Neural progenitor cell (in vitro differentiated cells): ENCODE measurements at regions not wholly inside any gene's neighbourhood (a gene's known extent, or its start where the extent isn't known, plus 50 kb on each side); places are given as distances from the start of the nearest gene placed in this dataset.

ENCODE experiments used
- DNase-seq: peaks from one replicate; pipeline ENCODE4 v3.0.0-alpha.2; 2016; ENCODE audit warnings: low spot score
- H2AFZ ChIP-seq: fragments of 200-600 bp; sonication (generic); replicated peaks from 2 replicates; pipeline ENCODE4 v1.6.1; 2016; ENCODE audit warnings: antibody characterized with exemption
- H3F3A ChIP-seq: fragments of 200-600 bp; sonication (generic); 2 replicates; pipeline ENCODE4 v1.6.1; 2016; ENCODE audit warnings: antibody characterized with exemption, low read depth
- H3K27ac ChIP-seq: fragments of 200-600 bp; sonication (generic); 2 replicates; pipeline ENCODE4 v1.5.1; 2016; ENCODE audit warnings: mild to moderate bottlenecking
- H3K27me3 ChIP-seq: fragments of 200-600 bp; sonication (generic); 2 replicates; pipeline ENCODE4 v1.6.1; 2016; ENCODE audit warnings: mild to moderate bottlenecking, moderate library complexity
- H3K36me3 ChIP-seq: fragments of 200-600 bp; sonication (generic); 2 replicates; pipeline ENCODE4 v1.5.1; 2016
- H3K4me1 ChIP-seq: fragments of 200-600 bp; sonication (generic); 2 replicates; pipeline ENCODE4 v1.6.1; 2016; ENCODE audit warnings: mixed run types
- H3K4me2 ChIP-seq: fragments of 200-600 bp; sonication (generic); 2 replicates; pipeline ENCODE4 v1.6.1; 2016
- H3K4me3 ChIP-seq: fragments of 200-600 bp; sonication (generic); 2 replicates; pipeline ENCODE4 v1.5.1; 2016
- H3K79me2 ChIP-seq: fragments of 200-600 bp; sonication (generic); 2 replicates; pipeline ENCODE4 v1.6.1; 2016; ENCODE audit warnings: low read depth
- H3K9ac ChIP-seq: fragments of 200-600 bp; sonication (generic); 2 replicates; pipeline ENCODE4 v1.6.1; 2016
- H3K9me3 ChIP-seq: fragments of 200-600 bp; sonication (generic); 2 replicates; pipeline ENCODE4 v1.5.1; 2016; ENCODE audit warnings: low read depth
- H4K20me1 ChIP-seq: fragments of 200-600 bp; sonication (generic); 2 replicates; pipeline ENCODE4 v1.6.1; 2016; ENCODE audit warnings: low read depth
- H3K27ac Mint-ChIP-seq: 3 replicates; pipeline ENCODE4 v1.8.0; 2021; ENCODE audit warnings: mixed read lengths
- H3K27me3 Mint-ChIP-seq: 2 replicates; pipeline ENCODE4 v1.8.0; 2022; ENCODE audit warnings: low read depth, mild to moderate bottlenecking, inconsistent platforms, moderate library complexity, mixed read lengths; ENCODE audit not compliant: insufficient read depth
- H3K36me3 Mint-ChIP-seq: 3 replicates; pipeline ENCODE4 v1.8.0; 2021; ENCODE audit warnings: mixed read lengths
- H3K4me1 Mint-ChIP-seq: 3 replicates; pipeline ENCODE4 v1.8.0; 2021; ENCODE audit warnings: mixed read lengths
- H3K4me3 Mint-ChIP-seq: 3 replicates; pipeline ENCODE4 v1.8.0; 2021; ENCODE audit warnings: mild to moderate bottlenecking, moderate library complexity, mixed read lengths
- H3K9me3 Mint-ChIP-seq: 3 replicates; pipeline ENCODE4 v1.8.0; 2020; ENCODE audit warnings: mixed read lengths
- CTCF ChIP-seq: fragments of 200-600 bp; sonication (generic); IDR thresholded peaks from 2 replicates; pipeline ENCODE4 v1.5.1; 2017; ENCODE audit warnings: antibody characterized with exemption, mild to moderate bottlenecking
- EZH2 ChIP-seq: fragments of 200-600 bp; sonication (generic); IDR thresholded peaks from 2 replicates; pipeline ENCODE4 v1.6.1; 2017; ENCODE audit warnings: antibody characterized with exemption, mild to moderate bottlenecking, moderate library complexity
- EZH2phosphoT487 ChIP-seq: fragments of 200-600 bp; sonication (generic); IDR thresholded peaks from 2 replicates; pipeline ENCODE4 v1.6.1; 2017; ENCODE audit warnings: antibody characterized with exemption

GRCh38 chr15:98257290-98257689, 296.8 kb downstream of the ARRDC4 start:
- H3F3A ChIP-seq: peaks cover 19% of the 10 kb centered on the region
- Mint-ChIP-seq H3K27me3 (peaks cover 2% of the 10 kb centered on the region), H3K4me3 (no peak overlapping the region), H3K27ac (no peak overlapping the region), H3K9me3 (peaks cover 31% of the 10 kb centered on the region), H3K4me1 (peaks cover 9% of the 10 kb centered on the region), H3K36me3 (no peaks in the 10 kb centered on the region)
- peak overlapping the region; percentile 13 for H3K4me3 ChIP-seq
- no peaks in the 10 kb centered on the region for H4K20me1 ChIP-seq
- H3K27me3 ChIP-seq: no peaks in the 10 kb centered on the region
- TF ChIP-seq CTCF (no peak), EZH2 (no peak), EZH2phosphoT487 (no peak)
- peak overlapping the region; percentile 57 for H3K4me2 ChIP-seq
- H2AFZ ChIP-seq: no peak overlapping the region
- H3K36me3 ChIP-seq: no peaks in the 10 kb centered on the region
- H3K79me2 ChIP-seq: no peaks in the 10 kb centered on the region
- peaks cover 8% of the 10 kb centered on the region for H3K9me3 ChIP-seq
- H3K9ac ChIP-seq: no peak overlapping the region
- H3K4me1 ChIP-seq: peaks cover 17% of the 10 kb centered on the region
- DNase-seq: peak; percentile 30
- peak overlapping the region; percentile 80 for H3K27ac ChIP-seq

DNA sequence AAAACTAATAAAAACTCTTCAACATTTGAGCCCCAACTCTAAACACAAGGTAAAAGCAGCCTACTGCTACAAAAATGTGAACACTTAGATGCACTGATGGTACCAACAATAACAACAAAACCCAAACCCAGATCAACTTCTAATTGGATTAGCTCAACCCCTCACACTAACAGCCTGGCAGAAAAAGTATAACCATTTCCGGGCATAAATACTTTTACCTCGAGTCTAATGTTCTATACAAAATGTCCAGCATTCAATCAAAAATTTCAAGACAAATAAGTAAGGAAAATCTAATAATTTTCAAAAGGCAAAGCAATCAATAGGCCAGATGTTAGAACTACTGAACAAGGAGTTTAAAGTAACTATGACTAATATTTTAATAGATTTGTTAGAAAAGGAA, 303.3 kb downstream of the ARRDC4 start:
- H3K79me2 ChIP-seq: no peaks in the 10 kb centered on the region
- no peak overlapping the region for H3K4me3 ChIP-seq
- Mint-ChIP-seq H3K4me1 (no peaks in the 10 kb centered on the region), H3K36me3 (no peaks in the 10 kb centered on the region), H3K27me3 (peaks cover 3% of the 10 kb centered on the region), H3K9me3 (peaks cover 34% of the 10 kb centered on the region), H3K27ac (no peak overlapping the region), H3K4me3 (no peak overlapping the region)
- no peaks in the 10 kb centered on the region for H3F3A ChIP-seq
- H3K27ac ChIP-seq: no peak overlapping the region
- no peaks in the 10 kb centered on the region for H4K20me1 ChIP-seq
- no peaks in the 10 kb centered on the region for H3K27me3 ChIP-seq
- H3K4me2 ChIP-seq: no peak overlapping the region
- H3K36me3 ChIP-seq: no peaks in the 10 kb centered on the region
- H3K9ac ChIP-seq: no peak overlapping the region
- no peaks in the 10 kb centered on the region for H3K4me1 ChIP-seq
- TF ChIP-seq CTCF (no peak), EZH2phosphoT487 (no peak), EZH2 (no peak)
- H3K9me3 ChIP-seq: peaks cover 8% of the 10 kb centered on the region
- H2AFZ ChIP-seq: no peak overlapping the region
- no peak for DNase-seq

DNA sequence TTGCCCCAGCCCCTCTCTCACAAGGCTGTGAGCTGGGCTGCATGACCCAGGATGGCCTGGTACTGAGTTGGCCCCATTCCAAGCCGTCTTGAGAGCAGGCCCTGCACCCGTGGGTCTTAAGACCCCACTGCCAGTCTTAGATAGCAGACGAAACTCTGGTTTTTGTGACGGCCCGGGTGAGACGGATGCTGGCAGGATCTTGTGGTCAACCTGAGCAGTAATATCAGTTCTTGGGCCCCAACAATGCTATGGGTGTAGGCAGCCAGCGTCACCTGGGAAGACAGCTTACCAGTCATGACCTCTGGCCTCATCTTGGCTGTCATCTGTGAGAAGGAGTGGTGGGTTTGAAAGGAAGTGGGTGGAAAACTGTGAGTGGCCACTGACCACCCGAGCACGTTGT, 305.8 kb downstream of the ARRDC4 start:
- Histone ChIP-seq H3K79me2 (no peaks in the 10 kb centered on the region), H3K9ac (no peak overlapping the region), H3K9me3 (peaks cover under 1% of the 10 kb centered on the region), H3K4me2 (no peak overlapping the region), H3K36me3 (no peaks in the 10 kb centered on the region), H3K27me3 (no peaks in the 10 kb centered on the region), H4K20me1 (no peaks in the 10 kb centered on the region), H2AFZ (no peak overlapping the region), H3K4me3 (no peak overlapping the region), H3F3A (no peaks in the 10 kb centered on the region), H3K4me1 (no peaks in the 10 kb centered on the region), H3K27ac (no peak overlapping the region)
- no peak for DNase-seq
- TF ChIP-seq EZH2 (no peak), CTCF (no peak), EZH2phosphoT487 (no peak)
- H3K9me3 Mint-ChIP-seq: peaks cover 16% of the 10 kb centered on the region
- H3K27ac Mint-ChIP-seq: no peak overlapping the region
- H3K36me3 Mint-ChIP-seq: no peaks in the 10 kb centered on the region
- no peaks in the 10 kb centered on the region for H3K4me1 Mint-ChIP-seq
- H3K27me3 Mint-ChIP-seq: peaks cover 3% of the 10 kb centered on the region
- H3K4me3 Mint-ChIP-seq: no peak overlapping the region

DNA sequence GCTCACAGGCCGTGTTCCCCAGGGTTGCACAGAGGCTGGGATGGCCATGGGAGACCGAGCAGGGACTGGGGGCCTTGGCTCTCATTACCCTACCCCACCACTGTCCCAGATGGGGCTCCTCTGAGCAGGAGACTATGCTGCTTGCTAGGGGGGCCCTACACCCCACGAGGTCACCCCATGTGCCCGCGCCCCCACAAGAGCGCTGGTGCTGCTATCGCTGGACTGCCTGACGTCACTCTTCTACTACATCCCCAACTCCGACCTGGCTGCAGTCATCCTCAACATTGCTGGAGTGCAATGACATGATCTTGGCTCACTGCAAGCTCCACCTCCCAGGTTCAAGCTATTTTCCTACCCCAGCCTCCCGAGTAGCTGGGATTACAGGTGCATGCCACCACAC, 307.7 kb downstream of the ARRDC4 start:
- Mint-ChIP-seq H3K27ac (no peak overlapping the region), H3K36me3 (no peaks in the 10 kb centered on the region), H3K4me3 (no peak overlapping the region), H3K9me3 (peaks cover 16% of the 10 kb centered on the region), H3K4me1 (no peaks in the 10 kb centered on the region), H3K27me3 (peaks cover 2% of the 10 kb centered on the region)
- H3F3A ChIP-seq: no peaks in the 10 kb centered on the region
- no peak for TF ChIP-seq CTCF
- TF ChIP-seq EZH2: no peak
- TF ChIP-seq EZH2phosphoT487: no peak
- no peak overlapping the region for H3K4me2 ChIP-seq
- no peaks in the 10 kb centered on the region for H3K36me3 ChIP-seq
- H3K4me1 ChIP-seq: no peaks in the 10 kb centered on the region
- no peaks in the 10 kb centered on the region for H4K20me1 ChIP-seq
- H2AFZ ChIP-seq: no peak overlapping the region
- H3K27ac ChIP-seq: no peak overlapping the region
- H3K4me3 ChIP-seq: no peak overlapping the region
- H3K27me3 ChIP-seq: no peaks in the 10 kb centered on the region
- no peak overlapping the region for H3K9ac ChIP-seq
- H3K79me2 ChIP-seq: no peaks in the 10 kb centered on the region
- DNase-seq: no peak
- H3K9me3 ChIP-seq: no peaks in the 10 kb centered on the region
